Spleen (tissue), 7 donors: ENCODE measurements at regions not wholly inside any gene's neighbourhood (a gene's known extent, or its start where the extent isn't known, plus 50 kb on each side); places are given as distances from the start of the nearest gene placed in this dataset.

Source experiments
- POLR2A ChIP-seq, 3 donors: fragments of 450-650 bp; IDR thresholded peaks; one replicate each; pipeline ENCODE4 v1.5.1; 2017; ENCODE audit warnings: antibody characterized with exemption in 3 of 3, mild to moderate bottlenecking in 1 of 3
- POLR2AphosphoS5 ChIP-seq, 3 donors: sonication (generic); formaldehyde crosslinking; IDR thresholded peaks; one replicate each; pipeline ENCODE4 v1.5.1; 2017; ENCODE audit warnings: antibody characterized with exemption in 3 of 3
- TF ChIP-seq, protein P1 (sequence below), 11 experiments: fragments of 200-600 bp in 7 of 11; fragments of 450-650 bp in 4 of 11; sonication (generic) in 4 of 11; IDR thresholded peaks in 8 of 11; conservative IDR thresholded peaks in 3 of 11; 1 replicate in 7 of 11; 2 replicates in 4 of 11; pipeline versions ENCODE4 v1.4.0 to v1.8.0; 2016 to 2021; ENCODE audit warnings: antibody characterized with exemption in 11 of 11, inconsistent platforms in 4 of 11, mild to moderate bottlenecking in 1 of 11
- donor health status: DM: no; HTN: no; CAD: no; lungs with moderate emphysema.
- donor health status: DM: no; HTN: no; CAD: no.
- donor health status: DM: no; HTN: no; CAD: no.

DNA sequence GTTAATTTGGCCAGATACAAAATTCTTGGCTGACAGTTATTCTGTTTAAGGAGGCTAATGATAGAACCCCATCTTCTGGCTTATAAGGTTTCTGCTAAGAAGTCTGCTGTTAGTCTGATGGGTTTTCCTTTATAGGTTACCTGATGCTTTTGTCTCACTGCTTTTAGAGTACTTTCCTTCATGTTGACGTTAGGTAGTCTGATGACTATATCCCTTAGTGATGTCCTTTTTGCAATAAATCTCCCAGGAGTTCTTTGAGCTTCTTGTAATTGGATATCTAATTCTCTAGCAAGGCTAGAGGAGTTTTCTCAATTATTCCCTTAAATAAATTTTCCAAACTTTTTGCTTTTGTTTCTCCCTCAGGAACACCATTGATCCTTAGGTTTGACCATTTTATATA lies 114.1 kb upstream of the CDIN1 start:
- TF ChIP-seq, protein P1, sequence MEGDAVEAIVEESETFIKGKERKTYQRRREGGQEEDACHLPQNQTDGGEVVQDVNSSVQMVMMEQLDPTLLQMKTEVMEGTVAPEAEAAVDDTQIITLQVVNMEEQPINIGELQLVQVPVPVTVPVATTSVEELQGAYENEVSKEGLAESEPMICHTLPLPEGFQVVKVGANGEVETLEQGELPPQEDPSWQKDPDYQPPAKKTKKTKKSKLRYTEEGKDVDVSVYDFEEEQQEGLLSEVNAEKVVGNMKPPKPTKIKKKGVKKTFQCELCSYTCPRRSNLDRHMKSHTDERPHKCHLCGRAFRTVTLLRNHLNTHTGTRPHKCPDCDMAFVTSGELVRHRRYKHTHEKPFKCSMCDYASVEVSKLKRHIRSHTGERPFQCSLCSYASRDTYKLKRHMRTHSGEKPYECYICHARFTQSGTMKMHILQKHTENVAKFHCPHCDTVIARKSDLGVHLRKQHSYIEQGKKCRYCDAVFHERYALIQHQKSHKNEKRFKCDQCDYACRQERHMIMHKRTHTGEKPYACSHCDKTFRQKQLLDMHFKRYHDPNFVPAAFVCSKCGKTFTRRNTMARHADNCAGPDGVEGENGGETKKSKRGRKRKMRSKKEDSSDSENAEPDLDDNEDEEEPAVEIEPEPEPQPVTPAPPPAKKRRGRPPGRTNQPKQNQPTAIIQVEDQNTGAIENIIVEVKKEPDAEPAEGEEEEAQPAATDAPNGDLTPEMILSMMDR (IDR thresholded peaks at IDR 0.05 in 8 of 11, conservative IDR thresholded peaks at IDR 0.05 in 3 of 11): no peak
- no peak for TF ChIP-seq POLR2AphosphoS5 (IDR thresholded peaks at IDR 0.05)
- TF ChIP-seq POLR2A (IDR thresholded peaks at IDR 0.05): no peak
